ENCODE measurements at regions not wholly inside any gene's neighbourhood (a gene's known extent, or its start where the extent isn't known, plus 50 kb on each side); places are given as distances from the start of the nearest gene placed in this dataset.

- no peak for DNase-seq
Measured at GRCh38 chr6:167643223-167643622, 183.5 kb upstream of the AFDN start.

DNA sequence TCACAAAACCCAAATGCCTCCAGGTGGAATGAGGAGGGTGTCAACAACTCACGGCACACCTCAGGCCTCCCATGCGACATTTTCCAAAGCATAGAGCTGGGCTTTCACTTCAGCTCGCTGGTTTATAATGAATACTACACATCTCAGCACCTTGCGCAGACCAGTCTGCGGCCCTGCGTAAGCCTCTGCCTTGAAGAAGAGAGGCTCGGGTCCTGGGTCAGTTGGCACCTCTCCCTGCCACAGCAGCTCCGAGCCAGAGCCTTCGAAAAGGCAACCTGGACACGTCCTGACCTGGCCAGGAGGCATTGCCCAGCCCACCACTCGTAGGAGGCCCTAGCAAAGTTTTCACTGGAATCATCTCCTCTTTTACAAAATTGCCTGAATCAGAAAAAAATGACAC, 183.0 kb upstream of the AFDN start:
- DNase-seq: no peak

GRCh38 chr6:167644412-167645132, 182.1 kb upstream of the AFDN start:
- DNase-seq: no peak

DNA sequence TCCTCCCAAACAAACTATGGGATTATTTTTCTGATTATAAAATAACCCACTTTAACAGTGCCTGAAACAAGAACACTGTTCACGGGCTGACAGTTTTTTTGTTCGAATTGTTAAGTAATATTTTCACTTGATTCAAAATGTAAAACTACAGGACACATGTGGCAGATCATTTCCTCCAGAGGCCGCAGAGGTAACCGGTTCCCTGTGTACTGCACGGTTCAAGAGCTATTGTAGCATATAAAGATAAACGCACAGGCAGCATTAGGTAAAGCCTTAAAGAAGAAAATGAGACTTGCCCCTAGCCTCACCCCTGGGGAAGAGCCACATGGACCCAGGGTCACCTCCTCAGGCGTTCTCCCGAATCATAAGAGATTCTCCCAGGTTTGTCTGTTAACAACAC, 181.3 kb upstream of the AFDN start:
- DNase-seq: no peak

DNA sequence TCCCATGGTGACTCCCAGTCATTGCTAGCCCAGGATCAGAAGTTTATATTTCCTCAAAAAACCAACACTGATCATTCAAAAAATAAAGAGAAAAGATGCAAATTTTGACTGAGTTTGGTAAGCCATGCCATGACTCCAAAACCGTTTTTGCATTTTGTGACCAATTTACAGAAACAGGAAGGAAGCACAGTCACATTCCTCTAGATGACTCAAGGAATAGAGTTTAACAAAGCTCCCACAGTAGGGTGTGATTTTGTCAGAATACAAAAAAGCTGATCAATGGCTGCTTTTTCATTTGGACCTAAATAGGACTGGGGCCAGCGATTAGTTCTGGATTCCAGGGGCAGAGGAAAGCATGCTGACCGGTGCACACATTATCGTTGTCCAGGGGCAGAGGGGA, 179.4 kb upstream of the AFDN start:
- no peak for DNase-seq

- DNase-seq: no peak
Measured at GRCh38 chr6:167647737-167648470, 178.8 kb upstream of the AFDN start.

DNA sequence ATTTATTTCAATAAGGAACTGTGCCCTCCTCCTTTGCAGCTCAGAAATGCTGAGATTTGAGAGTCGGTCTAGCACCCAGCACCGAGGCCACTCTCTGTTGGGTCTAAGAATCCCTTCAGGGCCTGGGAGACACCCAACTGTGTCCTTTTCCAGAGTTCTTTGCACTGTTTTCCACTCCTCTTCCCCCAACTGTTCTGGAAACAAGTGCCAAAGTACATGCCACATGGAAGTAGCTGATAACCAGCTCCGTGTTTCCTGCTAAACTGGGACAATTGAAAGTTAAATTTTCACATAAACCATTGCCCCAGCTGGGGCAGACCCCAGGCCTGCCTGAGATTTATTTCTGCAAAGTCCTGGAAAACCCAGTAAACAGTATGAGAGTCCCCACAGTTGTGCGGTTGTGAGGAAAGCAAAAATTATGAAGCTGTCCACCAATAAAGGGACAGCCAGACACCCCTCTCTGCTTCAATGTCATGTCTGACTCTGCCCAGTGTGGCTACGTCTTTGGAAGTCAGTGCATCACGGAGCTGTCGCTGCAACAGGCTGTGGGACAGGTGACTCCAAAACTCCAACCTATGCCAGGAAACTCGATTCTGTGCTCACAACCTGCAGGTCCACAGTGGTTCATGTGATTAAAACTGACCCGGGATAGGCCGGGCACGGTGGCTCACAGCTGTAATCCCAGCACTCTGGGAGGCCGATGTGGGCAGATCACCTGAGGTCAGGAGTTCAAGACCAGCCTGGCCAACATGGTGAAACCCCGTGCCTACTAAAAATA, 178.0 kb upstream of the AFDN start:
- no peak for DNase-seq

DNA sequence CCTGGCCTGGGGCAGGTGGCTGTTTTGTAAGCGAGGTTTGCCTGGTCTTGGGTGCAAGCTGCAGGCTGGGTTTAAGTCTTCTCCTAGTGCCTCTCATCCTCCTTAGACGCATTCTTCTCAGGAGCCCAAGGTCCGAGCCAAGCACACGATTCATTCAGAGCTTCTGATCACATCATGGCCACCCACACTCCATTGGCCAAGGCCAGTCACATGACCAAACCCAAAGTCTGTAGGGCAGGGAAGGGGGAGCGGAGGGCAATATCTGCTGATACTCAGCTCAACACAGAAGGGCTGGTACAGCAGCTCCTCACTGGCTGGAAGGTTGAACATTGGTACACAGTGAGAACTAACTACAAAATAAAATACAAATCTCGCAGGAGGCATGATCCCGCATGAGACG, 177.2 kb upstream of the AFDN start:
- no peak for DNase-seq

DNA sequence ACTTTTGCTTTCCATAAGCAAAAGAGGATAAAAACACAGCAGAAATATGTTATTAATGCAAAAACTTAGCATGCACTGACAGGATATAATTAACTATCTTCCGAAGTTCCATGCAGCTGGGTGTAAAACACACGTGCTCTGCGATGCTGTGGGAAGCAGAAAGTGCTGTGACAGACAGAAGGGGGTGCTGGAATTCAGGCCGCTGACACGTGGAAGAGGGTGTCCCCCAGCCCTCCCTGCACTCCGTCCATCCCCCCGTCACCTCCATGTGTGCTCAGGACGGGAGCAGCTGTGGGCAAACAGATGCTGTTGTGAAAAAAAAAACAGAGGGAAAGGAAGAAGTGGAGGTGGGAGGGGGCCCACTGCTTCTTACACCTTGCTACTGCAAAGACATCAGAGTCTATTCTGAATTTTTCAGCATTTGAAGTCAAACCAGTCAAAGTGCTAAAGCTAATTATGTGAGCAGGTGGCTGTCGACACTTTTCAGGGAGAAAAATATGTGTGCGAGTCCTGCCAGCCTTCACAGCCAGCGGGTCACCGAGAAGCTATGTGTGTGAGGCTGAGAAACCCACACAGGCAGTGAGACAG, 175.9 kb upstream of the AFDN start:
- DNase-seq: no peak

GRCh38 chr6:167651318-167652041, 175.2 kb upstream of the AFDN start:
- no peak for DNase-seq

GRCh38 chr6:167652042-167652700, 174.5 kb upstream of the AFDN start:
- DNase-seq: no peak

DNA sequence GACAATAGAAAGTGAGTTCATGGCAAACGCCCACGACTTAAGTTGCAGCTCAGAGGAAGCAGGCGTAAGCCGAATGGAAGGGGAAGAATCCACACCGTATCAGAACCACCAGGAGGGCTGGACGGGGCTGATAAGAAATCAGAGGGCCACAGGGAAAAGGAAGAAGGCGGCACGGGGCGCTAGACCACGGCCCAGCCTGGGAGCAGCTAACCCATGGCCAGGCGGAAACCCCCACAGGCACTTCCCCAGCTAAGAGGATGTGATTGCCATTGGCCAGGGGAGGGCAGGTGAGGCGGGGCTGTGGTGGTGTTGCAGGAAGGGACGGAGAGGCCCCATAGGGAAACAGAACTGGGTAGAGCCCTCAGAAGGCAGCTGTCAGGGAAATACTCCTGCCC, 174.0 kb upstream of the AFDN start:
- DNase-seq: no peak

DNA sequence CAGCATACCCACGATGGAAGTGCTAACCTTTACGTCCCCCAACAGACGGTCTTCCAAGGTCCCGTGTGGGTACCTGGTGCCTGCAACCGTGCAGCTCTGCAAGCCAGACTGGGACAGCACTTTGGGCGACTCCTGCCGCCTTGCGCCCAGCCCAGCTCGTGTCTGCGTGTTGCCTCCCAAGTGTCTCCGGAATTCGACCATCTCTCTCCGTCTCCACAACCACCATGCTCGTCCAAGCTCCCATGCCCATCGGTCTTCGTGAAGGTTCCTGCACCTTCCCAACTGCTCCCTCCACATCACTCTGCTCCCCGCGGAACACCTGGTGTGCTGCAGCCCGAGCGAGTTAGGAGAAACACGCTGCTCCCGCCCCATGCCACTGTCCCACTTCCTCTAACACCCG, 173.2 kb upstream of the AFDN start:
- no peak for DNase-seq

DNA sequence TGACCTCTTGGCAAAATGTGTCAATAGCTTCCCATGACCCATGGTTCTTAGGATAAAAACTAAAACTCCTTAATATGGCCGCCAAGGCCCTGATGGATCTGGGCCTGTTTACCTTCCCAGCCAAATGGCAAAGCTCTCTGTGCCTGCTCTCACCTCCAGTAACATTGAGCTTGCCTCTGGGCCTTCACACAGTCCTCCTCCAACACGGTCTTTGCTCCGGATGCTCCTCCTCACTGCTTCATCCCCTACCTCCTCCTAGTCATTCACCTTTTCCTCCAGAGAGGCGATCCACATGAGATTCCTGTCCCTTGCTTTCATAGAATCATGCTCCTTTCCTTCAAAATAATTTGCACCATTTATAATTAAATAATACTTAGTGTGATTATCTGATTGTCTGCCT, 172.3 kb upstream of the AFDN start:
- DNase-seq: no peak

DNA sequence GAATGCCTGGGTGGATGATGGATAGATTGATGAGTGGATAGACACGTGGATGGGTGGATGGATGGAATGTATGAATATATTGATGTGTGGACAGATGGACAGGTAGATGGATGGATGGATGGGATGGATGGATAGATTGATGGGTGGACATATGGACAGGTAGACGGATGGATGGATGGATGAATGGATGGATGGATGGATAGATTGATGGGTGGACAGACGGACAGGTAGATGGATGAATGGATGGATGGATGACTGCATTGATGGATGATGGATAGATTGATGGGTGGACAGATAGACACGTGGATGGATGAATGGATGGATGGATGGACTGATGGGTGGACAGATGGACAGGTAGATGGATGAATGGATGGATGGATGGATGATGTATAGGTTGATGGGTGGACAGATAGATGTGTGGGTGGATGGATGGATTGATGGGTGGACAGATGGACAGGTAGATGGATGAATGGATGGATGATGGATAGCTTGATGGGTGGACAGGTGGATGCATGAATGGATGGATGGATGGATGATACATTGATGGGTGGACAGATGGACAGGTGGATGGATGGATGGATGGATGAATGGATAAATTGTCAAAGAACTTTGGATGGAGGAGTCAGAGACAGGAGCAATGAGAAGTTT, 171.4 kb upstream of the AFDN start:
- DNase-seq: no peak

GRCh38 chr6:167658106-167658505, 168.6 kb upstream of the AFDN start:
- no peak for DNase-seq

DNA sequence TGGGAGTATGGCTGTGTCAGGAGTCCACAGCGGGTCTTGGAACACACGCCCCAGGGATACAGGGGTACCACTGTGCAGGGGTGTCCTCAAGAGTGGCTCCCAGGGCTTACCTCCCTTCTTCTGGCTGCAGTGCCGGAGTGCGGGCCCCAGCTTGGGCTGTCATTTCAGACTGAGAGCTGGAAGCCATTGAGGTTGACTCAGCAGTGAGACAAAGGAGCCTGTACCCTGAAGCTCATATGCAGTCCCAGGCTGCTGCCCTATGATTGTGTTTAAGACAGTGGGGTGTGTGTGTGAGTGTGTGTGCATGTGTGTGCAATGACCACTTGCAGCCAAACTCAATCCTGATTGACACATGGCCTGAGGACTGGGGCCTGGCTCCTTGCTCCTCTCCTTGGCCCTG, 167.7 kb upstream of the AFDN start:
- no peak for DNase-seq

DNA sequence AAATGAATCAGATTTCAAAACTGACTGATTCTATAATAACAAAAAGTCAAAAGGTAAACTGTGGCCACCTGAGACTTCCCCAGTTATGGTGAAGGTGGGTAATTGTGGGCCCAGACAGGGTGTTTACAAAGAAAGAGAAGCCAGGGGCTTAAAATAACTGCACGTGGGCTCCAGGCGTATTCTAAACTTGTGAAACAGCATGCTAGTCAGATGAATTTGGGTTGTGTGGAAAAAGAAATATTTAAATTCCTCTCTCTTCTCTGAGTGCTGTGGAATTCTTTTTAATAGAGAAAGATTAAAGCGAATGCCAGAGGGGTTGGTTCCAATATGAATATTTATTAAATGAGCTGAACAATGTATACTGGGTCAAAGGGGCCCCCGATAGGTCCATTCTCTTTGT, 166.3 kb upstream of the AFDN start:
- no peak for DNase-seq

GRCh38 chr6:167660944-167661551, 165.7 kb upstream of the AFDN start:
- DNase-seq: no peak

- no peak for DNase-seq
Measured at GRCh38 chr6:167661552-167662044, 165.1 kb upstream of the AFDN start.
